Muscle layer of duodenum (tissue), 2 donors: ENCODE measurements at regions not wholly inside any gene's neighbourhood (a gene's known extent, or its start where the extent isn't known, plus 50 kb on each side); places are given as distances from the start of the nearest gene placed in this dataset.
"Not testable (repeated sequence)": the region's sequence is repeated elsewhere in the genome, so short reads cannot be mapped to it uniquely, and the experiment has no call there.

ENCODE experiments used
- H3K27ac ChIP-seq: one replicate; pipeline ENCODE4 v1.7.0; 2013; ENCODE audit warnings: mild to moderate bottlenecking, low read length
- H3K27me3 ChIP-seq: one replicate; pipeline ENCODE4 v1.7.0; 2013; ENCODE audit warnings: low read depth, mild to moderate bottlenecking, control low read depth, low read length
- H3K36me3 ChIP-seq, 2 donors: one replicate each; pipeline ENCODE4 v1.7.0; 2013; ENCODE audit warnings: low read length in 2 of 2, control low read depth in 1 of 2, mild to moderate bottlenecking in 1 of 2; ENCODE audit not compliant: insufficient read depth in 2 of 2, control insufficient read depth in 1 of 2
- H3K4me1 ChIP-seq, 2 donors: one replicate each; pipeline ENCODE4 v1.7.0; 2013; ENCODE audit warnings: low read length in 2 of 2, mild to moderate bottlenecking in 2 of 2, control low read depth in 1 of 2, moderate library complexity in 1 of 2; ENCODE audit not compliant: insufficient read depth in 2 of 2, control insufficient read depth in 1 of 2
- H3K4me3 ChIP-seq, 2 donors: one replicate each; pipeline ENCODE4 v1.7.0; 2013; ENCODE audit warnings: low read length in 2 of 2, low read depth in 1 of 2, mild to moderate bottlenecking in 1 of 2
- H3K9me3 ChIP-seq, 2 donors: one replicate each; pipeline ENCODE4 v1.7.0; 2013; ENCODE audit warnings: low read length in 2 of 2, control low read depth in 1 of 2, mild to moderate bottlenecking in 1 of 2; ENCODE audit not compliant: control insufficient read depth in 1 of 2
- donor health status: healthy.

DNA sequence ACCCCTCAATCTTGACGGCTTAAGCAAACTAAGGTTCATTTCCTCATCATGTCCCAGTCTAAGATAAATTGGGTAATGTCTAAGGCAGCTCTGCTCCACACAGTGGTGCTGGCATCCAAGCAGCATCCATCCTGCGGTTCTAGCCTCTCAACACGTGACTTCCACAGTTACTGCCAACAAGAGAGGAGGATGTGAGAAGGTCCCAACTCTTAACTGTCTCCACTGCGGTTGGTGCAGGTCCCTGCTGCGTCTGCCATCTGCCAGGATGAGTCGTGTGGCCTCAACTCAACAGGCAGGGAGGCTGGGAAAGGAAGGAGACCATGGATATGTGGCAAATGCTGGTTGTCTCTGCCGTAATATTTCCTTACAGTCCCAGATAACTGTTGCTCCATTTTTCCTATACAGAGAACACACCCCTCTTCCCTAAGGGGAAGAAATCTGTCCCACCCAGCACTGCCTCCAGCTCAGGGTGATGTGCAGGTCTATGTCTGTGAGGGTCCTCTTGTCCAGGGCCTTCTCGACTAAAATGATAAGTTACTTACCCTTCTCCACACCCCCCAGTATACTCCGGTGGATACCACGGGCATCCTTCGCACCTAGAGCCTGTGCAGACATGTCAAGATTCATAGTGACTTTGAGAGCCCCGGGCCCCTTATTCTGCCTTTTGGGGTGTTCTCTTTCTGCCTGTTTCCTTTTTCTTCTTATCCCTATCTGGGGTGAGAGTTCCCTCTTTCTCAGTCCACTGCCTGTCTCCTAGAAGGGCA, 64.7 kb downstream of the KCNJ18 start:
- no peaks in the 10 kb centered on the region for H3K9me3 ChIP-seq
- H3K36me3 ChIP-seq: no peaks in the 10 kb centered on the region
- no peaks in the 10 kb centered on the region for H3K4me1 ChIP-seq
- no peak overlapping the region for H3K27ac ChIP-seq
- H3K27me3 ChIP-seq: no peaks in the 10 kb centered on the region
- no peak overlapping the region for H3K4me3 ChIP-seq

DNA sequence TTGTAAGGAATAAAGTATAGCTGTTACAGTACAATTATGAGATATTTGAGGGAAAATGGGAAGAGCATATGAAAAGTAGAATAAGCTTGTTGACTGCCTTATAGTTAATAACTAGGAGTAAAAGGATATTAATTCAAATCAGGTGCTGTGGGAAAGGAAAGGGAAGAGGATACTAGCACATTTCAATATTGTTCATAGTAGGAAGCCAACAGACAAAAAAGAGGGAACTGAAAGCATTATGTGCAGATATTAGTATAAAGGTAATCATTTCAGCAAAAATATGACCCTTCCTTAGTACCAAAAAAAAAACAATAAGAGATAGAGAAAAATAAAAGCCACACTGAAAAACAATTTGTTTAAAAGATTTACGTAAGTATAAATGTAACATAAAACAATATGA, 67.3 kb downstream of the KCNJ18 start:
- H3K9me3 ChIP-seq, H3K4me1 ChIP-seq, H3K27ac ChIP-seq, H3K4me3 ChIP-seq, H3K36me3 ChIP-seq, H3K27me3 ChIP-seq: not testable (repeated sequence)

DNA sequence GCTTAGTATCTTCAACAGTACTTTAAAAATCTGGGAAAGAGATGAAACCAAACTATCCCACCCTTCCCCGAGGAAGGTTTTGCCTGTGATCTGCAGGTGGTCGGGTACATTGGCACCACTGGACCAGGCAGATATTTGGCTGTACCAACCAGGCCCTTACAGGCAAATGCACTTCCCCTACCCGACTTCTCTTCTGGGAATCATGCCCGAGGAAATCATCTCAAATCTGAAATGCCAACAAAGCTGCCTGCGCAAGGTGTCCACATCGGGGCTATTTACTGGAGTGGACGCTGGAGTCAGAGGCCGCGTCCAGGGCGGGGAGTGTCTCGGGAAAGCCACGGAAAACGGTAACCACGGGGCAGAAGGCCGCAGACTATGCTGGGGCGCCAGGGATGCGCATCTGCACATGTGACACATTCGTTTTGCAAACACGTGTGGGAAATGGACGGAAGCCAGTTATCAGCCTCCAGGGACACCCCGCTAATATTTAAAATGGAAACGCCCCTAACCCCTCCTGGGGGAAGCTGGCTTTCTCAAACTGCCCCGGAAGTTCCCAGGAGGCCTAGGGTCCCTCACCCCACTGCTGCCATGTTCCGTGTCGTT, 71.5 kb downstream of the KCNJ18 start:
- not testable (repeated sequence) for H3K27ac ChIP-seq, H3K36me3 ChIP-seq, H3K4me1 ChIP-seq, H3K27me3 ChIP-seq, H3K4me3 ChIP-seq, H3K9me3 ChIP-seq

DNA sequence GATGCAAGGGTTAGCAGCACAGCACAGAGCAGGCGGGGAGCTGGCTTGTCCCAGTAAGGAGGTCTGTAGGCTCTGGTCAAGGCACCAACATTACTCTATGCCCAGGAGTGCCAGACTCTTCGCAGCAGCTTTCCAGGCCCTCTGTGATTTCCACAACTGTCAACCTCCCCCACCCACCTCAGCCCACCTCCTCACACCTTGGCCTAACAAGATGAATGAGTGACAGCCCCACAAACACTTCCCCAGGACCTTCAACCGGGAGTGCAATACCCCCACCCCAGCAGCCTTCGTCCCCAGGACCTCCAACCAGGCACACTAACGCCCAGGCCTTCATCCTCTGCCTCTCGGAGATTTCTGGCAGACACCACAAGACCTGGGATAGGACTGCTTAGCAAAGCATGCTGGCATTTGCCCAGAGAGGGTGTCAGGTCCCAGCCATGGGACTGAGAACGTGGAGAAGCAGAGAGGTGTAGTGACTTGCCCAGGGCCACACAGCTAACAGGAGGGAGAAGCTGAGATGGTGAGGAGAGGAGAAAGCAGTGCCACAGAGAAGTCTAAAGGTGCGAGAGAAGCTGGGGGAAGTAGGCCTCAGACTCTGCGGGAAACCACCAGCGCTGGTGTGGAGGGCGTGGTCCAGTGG, 73.4 kb downstream of the KCNJ18 start:
- H3K36me3 ChIP-seq, H3K4me3 ChIP-seq, H3K27me3 ChIP-seq, H3K4me1 ChIP-seq, H3K27ac ChIP-seq, H3K9me3 ChIP-seq: not testable (repeated sequence)

DNA sequence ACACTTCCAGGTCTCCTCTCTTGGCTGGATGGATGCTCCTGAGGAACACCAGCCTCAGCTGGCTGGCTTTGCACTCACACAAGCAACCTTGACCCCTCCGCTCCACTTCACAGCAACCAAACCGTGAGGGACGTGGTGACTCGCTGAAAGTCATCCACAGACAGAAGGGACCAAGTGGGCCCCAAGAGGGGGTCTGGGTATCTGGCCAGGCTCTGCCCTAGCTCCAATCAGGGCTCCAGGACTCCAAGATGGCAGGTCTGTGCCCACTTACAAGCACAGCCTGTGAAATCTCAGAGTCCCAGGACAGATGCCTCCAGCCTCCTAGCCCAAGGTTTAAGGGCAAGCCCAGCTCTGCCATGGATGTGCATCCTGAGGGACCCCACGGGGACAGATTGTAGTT, 74.2 kb downstream of the KCNJ18 start:
- H3K4me1 ChIP-seq, H3K36me3 ChIP-seq, H3K27me3 ChIP-seq, H3K4me3 ChIP-seq, H3K27ac ChIP-seq, H3K9me3 ChIP-seq: not testable (repeated sequence)

DNA sequence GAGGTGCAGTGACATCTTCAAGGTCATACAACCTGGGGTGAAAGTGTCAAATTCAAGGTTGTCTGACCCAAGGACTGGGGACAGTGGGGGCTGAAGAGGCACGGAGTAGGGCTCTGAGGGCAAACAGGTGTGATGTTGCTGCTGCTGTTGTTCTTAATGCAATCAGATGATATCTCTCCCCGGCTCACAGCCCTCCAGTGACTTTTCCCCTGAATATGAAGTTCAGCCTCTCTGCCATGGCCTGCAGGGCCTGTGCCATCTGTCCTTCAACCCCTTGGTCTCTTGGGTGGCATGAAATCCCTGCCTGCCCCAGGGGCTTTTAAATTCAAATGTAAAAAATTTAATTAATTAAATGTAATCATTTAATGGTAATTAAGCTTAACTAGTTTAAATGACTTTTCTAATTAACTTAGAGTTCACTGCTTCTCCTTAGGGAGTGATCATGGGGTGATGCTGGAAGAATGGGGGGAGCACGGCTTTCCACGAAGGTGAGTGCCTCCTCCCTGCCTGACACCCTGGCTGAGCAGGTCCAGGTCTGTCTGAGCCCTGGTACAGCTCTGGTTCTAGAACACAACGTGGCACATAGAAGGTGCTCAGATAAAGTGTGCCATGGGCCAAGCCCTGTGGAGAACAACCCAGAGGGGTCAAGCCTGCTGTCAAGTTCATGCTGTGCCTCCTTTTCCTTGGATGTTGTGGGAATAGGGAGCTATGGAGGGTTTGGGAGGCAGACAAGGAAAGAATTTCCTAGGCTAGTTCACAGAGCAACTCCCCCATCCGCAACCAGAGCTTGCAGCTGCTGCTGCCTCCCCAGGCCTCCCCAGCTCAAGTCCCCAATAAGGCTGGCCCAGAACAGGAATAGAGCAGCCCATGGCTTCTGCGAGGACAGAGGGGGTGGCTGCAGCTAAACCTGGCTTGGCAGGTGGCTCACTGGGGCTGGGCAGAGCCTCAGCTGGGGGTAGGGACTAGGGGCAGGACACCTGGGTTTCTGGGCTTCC, 75.1 kb downstream of the KCNJ18 start:
- not testable (repeated sequence) for H3K4me1 ChIP-seq, H3K9me3 ChIP-seq

DNA sequence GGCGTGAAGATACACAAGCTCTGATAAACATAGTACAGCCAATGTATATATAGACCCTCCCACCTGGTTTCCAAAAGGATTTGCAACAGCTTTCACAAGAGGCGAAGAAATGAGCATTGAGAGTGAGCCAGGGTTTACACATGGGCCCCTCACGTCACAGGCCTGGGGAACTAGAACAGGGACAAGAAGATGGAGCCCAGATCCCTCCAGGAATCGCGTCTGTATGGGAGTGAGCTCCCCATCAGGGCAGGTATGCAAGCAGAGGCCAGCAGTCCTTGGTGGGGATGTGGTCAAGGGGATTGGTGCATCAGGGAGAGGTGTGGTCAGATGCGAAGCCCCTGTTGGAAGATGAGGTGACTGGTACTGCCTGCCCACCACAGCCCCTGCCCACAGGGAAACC, 75.9 kb downstream of the KCNJ18 start:
- not testable (repeated sequence) for H3K36me3 ChIP-seq, H3K9me3 ChIP-seq, H3K4me1 ChIP-seq

More for the DNA sequence above, 75.1 kb downstream of the KCNJ18 start:
- H3K27me3 ChIP-seq, H3K4me3 ChIP-seq, H3K27ac ChIP-seq, H3K36me3 ChIP-seq: not testable (repeated sequence)

DNA sequence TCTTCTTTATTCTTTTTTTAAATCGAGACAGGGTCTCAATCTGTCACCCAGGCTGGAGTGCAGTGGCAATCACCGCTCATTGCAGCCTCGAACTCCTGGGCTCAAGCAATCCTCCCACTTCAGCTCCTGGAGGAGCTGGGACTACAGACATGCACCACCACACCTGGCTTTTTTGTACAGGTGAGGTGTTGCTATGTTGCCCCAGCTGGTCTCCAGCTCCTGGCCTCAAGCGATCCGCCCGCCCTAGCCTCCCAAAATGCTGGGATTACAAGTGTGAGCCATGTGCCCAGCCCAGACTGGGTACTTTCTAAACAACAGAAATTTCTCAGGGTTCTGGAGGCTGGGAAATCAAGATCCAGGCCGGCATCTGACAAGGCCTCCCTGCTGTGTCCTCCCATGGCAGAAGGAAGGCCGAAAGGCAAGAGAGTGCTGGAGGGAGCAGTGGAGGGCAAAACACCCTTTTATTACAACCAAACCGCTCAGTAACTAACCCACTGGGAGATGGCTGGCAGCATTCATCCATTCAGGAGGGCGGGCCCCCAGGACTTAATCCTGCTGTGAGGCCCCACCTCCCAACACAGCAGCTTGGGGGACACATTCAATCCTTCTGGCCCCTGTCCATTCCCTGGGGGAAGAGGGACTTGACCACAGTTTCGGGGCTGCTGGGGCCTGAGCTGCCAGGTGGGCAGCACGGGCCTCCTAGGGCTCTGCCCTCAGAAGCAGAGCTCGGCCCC, 76.6 kb downstream of the KCNJ18 start:
- H3K4me1 ChIP-seq, H3K27ac ChIP-seq, H3K27me3 ChIP-seq, H3K9me3 ChIP-seq, H3K36me3 ChIP-seq, H3K4me3 ChIP-seq: not testable (repeated sequence)

More for the DNA sequence above, 75.9 kb downstream of the KCNJ18 start:
- not testable (repeated sequence) for H3K27ac ChIP-seq, H3K27me3 ChIP-seq, H3K4me3 ChIP-seq

DNA sequence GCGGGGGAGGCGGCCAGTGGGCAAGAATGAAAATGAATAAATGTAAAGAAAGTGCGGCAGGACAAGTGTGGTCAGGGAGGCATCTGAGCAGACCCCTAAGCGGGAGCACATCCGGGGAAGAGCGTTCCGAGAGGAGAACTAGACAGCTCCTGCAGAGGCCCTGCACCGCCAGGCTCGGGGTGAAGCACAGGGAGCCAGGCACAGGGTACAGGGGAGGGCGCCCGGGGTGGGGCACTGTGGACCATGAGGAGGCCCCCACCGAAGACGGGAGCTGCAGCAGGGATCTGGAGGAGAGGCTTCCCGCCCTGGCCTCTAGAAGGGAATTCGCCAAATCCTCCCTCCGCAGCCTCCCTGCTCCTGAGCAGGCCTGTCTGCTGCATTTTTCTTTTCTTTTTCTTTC, 77.5 kb downstream of the KCNJ18 start:
- not testable (repeated sequence) for H3K9me3 ChIP-seq, H3K4me3 ChIP-seq, H3K4me1 ChIP-seq, H3K36me3 ChIP-seq, H3K27ac ChIP-seq, H3K27me3 ChIP-seq

DNA sequence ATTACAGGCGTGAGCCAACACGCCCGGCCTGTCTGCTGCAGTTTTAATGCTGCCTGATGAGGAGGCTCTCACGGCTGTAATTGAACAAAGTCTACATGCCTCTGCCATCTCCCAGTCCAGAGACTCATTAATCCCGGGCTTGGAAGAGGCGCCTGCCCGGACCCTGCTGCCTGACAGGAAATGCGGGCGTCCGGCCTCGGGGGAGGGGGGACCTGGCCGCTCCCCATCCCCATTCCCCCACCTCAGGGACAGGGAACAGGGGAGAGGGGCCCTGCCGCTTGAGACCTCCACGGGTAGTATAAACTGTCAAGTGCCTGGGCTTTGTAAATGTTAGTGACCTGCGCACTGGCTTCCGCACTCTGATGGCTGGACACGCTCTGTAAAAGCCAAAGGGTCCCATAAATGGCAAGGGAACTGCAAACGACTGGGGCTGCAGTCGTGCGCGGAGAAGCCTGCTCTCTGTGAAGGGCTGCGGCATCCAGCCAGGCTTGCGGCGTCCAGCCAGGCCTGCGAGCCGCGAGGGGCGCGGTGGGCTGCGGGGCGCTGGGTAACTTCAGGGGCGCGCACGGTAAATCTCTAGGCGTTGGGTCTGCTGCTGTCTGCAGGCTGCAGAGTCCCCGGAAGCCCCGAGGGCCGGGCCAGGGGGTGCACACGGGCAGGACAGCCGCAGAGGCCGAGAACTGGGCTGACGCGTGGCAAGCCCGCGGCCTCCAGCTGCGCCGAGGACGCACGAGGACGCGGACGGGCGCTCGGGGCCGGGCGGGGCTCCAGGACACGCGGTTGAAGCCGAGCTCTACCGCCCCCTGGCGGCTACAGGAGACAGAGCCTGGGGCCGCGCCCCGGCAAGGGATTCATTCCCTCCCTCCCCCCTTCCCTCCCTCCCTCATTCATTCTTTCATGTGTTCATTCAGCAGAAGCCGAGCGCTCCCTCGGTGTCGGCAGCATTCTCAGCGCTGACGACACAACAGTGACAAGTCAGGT, 78.4 kb downstream of the KCNJ18 start:
- not testable (repeated sequence) for H3K27me3 ChIP-seq, H3K36me3 ChIP-seq, H3K4me1 ChIP-seq, H3K9me3 ChIP-seq, H3K4me3 ChIP-seq, H3K27ac ChIP-seq
